ENCODE measurements at regions not wholly inside any gene's neighbourhood (a gene's known extent, or its start where the extent isn't known, plus 50 kb on each side); places are given as distances from the start of the nearest gene placed in this dataset.
A peak's percentile ranks its signal among the peaks of the same experiment; 100 is the strongest.
"Not testable (repeated sequence)": the region's sequence is repeated elsewhere in the genome, so short reads cannot be mapped to it uniquely, and the experiment has no call there.

DNA sequence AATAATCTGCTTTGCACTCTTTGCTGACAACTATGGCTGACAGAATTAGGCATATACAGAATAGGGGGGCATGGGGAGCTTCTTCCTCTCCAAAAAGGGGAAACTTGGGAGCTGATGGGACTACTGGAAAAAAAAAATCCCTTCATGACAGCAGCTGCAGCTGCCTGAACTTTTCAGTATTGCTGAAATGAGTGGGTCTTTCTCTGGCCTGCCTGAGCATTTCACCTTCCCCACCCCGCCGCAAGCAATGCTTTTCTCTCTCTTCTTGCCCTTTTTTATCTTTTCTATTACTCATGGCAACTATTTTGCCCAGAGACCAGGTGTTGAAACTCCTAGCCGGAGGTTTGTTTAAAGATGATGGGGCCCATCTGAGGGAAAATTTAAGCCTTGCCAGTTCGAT, 244.9 kb downstream of the SEMA3D start:
- no peak for DNase-seq (ENCODE audit: low spot score)

- DNase-seq (ENCODE audit: low spot score) = no peak
These were observed 245.6 kb downstream of the SEMA3D start for GRCh38 chr7:84941291-84941690.

- DNase-seq (ENCODE audit: low spot score) = no peak
These were observed 247.0 kb downstream of the SEMA3D start for GRCh38 chr7:84939888-84940287.

DNA sequence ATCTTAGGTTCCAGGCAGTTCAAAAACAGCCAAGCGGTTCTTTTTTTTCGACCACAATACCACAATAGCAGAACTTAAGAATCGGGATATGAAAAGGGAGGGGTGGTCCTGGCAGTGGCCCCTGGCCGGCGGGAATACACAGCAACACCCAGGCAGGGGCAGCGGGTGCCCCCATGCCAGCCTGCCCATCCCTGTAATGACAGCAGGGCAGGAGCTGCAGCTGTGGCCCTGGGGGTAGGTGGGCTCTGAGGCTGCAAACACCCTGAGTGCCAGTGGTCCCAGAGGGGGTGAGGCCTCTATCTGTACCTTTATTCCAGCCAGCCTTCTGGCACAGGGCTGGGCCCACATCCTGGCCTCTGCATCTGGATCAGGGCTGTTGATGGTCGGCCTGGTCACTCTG, 247.4 kb downstream of the SEMA3D start:
- no peak for DNase-seq (ENCODE audit: low spot score)

DNA sequence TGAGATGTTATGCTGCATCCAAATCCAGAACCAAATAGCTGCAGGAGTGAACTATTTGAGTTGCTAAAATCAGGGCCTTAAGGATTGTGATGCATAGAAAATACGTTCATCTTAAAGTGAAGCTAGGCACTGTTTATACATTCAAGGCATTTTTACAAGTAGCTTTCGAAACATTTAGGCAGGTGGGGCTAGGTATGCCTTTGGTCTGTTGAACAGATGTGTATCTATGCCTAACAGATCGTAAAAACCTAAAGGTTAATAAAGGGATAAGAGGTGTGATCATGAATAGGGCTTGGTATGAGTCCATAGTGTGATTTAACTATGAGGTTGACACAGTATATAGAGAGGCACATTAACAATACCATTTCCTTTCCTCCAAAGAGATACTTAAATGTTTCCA, 262.5 kb downstream of the SEMA3D start:
- DNase-seq (ENCODE audit: low spot score) = no peak

DNA sequence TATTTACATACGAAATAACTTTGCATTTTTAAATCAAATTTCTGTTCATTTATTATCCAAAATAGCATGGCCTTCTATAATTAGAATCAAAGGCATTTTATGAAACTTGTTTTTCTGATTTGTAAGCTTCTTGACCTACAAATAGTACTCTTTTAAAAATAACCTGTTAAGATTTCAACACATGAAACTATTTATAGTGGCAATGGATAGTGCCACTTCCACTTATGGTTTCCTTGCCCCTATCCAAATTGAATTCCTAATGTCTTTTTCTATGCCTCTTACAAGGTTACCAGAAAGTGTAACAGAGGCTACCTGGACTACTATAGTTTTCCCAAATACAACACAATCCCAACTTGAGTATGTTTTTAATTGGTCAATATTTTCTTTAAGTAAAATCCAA, 263.5 kb downstream of the SEMA3D start:
- no peak for DNase-seq (ENCODE audit: low spot score)

DNA sequence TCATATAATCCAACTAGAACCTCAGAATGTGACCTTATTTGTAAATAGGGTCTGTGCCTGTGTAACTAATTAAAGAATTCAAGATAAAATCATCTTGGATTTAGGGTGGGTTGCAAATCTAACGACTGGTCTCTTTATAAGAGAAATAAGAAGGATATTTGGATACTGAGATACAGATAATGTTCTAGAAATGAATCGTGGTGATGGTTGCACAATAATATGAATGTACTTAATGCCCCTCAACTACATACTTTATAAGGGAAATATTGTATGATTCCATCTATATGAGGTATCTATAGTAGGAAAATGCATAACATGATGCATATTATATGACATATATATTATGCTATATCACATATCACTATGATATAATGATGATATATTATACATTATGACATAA, 265.7 kb downstream of the SEMA3D start:
- no peak for DNase-seq (ENCODE audit: low spot score)

- not testable (repeated sequence) for DNase-seq (ENCODE audit: low spot score)
These were observed 269.9 kb downstream of the SEMA3D start for GRCh38 chr7:84916973-84917372.

DNA sequence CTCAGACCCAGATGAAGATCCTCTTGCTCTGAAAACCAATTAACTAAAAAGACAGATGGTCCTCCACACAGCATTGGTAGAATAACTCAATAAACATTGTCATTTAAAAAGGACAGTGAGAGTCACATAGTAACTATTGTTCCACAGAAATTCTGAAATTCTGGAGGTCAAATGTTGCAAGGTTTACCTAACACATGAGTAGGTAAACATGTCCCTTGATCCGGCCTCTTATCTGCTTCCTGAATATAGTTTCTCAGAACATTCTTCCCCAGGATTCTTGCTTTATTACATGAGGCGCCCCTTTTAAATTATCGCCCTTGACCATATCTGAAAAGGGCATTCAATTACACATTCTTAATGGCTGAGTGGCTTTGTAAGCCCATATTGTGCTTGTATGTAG, 270.7 kb downstream of the SEMA3D start:
- no peak for DNase-seq (ENCODE audit: low spot score)

GRCh38 chr7:84914598-84914997, 272.3 kb downstream of the SEMA3D start:
- DNase-seq (ENCODE audit: low spot score) = no peak

DNA sequence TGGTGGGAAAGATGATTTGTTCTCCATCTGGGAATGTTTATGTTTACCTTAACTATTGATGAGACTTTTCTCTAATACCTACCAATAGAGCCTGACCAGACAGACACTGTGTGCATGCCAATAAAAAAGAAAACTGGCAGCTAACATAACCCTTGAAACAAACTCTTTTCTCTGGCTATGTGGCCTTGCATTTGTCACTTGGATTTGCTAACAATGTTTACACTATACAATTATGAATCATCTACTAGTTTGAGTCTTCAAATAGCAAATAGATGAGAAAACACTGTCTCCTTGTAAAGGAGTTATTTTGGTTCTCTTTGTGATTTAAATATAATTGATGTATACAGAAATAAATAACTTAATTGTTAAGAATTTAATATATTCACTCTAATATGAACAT, 273.1 kb downstream of the SEMA3D start:
- no peak for DNase-seq (ENCODE audit: low spot score)

- no peak for DNase-seq (ENCODE audit: low spot score)
These were observed 273.7 kb downstream of the SEMA3D start for GRCh38 chr7:84912993-84913635.

DNA sequence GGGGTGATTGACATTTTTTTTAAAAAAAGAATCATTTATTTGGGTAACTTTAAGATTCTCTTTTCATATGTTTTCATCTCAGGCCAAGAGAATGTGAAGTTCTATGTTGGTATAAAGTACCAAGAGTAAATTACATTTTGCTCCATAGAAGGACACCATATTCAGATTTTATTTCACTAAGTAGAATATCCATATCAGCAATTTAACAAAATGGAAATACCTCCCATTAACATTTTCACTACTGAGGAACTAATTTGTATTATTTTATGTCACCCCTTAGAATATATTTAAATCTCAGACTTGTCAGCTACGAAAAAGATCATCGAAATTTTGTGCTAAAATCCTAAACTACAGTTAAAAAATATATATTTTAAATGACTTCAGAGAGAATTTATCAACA, 274.3 kb downstream of the SEMA3D start:
- no peak for DNase-seq (ENCODE audit: low spot score)

- DNase-seq (ENCODE audit: low spot score) = no peak
These were observed 274.8 kb downstream of the SEMA3D start for GRCh38 chr7:84912018-84912417.

DNA sequence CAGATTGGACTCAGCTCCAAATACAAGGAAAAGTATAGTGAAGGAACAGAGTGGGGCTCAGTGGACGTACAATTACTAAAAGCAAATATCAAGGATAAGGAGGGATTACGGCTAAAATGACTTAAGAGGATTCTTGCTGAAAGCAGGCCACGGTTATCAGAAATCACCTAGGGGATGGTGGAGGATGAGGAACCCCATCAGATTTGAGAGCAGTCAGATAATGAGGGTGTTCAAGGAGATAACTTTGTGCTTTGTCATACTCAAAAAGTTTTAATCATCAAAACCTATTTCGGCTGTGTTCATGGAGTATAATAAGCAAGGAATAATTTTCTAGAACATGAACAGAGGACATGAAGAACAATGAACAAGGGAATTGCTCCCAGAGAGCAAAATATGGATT, 275.8 kb downstream of the SEMA3D start:
- no peak for DNase-seq (ENCODE audit: low spot score)

DNA sequence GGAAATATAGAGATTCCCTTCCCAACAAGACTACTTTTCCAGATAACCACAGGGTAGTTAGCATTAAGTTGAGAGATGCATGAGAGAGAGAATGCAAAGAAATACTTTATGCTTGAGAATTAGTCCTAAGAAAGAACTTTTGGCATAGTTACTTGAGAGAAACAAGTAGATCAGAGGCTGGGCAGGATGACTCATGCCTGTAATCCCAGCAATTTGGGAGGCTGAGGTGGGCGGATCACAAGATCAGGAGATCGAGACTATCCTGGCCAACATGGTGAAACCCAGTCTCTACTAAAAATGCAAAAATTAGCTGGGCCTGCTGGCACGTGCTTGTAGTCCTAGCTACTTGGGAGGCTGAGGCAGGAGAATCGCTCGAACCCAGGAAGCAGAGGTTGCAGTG, 276.5 kb downstream of the SEMA3D start:
- DNase-seq (ENCODE audit: low spot score) = not testable (repeated sequence)

DNA sequence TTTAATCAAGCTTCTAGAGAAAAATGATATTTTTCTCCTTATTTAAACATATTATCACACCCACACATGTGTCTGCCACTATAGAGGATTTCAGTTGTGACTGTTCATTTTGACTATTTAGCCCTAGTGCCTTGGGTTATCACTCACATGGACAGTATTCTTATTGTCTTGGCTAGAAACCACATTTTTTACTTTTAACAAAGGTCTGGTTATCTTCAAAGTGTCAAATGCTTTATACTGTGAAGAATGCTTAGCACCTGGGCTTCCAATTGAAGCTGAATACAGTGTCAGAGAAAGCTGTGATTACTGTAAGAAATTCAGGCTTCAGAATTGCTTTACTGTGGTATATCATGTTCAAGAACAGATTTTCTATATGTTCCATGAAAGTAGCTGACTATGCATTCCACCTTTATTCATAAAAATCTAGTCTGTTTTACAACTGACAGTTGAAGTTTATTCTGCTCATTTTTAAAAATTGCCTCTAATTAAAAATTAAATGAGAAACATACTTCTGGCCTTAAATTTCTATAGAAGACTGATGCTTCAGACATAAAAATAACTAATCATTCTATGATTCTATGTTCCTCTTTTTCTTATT, 278.6 kb downstream of the SEMA3D start:
- no peak for DNase-seq (ENCODE audit: low spot score)

DNA sequence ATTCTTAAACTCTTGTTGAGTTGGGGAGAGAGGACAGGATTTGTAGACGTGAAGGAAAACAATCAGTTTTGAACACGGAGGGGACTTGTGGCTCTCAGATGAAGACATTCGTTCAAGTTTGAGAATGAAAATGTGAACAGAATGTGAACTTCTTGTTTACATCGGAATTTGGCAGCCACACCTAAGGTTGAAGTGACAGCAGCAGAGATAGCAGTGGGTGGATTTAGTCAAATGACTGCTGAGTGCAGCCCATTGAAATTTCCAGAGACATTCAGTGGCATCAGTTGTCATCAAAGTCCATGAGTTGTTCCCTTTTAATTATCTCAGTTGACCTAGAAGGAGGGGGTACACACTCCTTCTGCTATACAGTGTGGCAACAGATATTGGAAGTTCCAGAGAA, 280.0 kb downstream of the SEMA3D start:
- no peak for DNase-seq (ENCODE audit: low spot score)

GRCh38 chr7:84904561-84904960, 282.3 kb downstream of the SEMA3D start:
- DNase-seq (ENCODE audit: low spot score) = no peak

DNA sequence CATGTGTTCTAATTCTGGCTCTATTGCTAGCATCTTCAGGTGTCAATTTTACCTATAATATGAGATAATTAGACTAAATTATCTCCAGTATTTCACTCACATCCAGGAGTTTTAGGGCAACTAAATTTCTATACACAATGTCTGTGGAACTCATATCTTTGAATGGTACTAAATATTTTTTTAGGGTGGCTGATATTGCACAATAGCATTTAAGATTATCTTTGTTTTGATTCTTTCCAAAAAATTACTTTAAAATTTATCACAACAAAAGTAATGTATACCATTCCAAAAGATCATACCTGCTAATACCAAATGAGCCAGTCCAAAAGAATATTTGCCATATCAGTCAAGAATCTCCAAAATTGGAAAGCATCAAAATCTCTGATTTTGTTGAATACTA, 285.5 kb downstream of the SEMA3D start:
- DNase-seq (ENCODE audit: low spot score) = no peak

DNA sequence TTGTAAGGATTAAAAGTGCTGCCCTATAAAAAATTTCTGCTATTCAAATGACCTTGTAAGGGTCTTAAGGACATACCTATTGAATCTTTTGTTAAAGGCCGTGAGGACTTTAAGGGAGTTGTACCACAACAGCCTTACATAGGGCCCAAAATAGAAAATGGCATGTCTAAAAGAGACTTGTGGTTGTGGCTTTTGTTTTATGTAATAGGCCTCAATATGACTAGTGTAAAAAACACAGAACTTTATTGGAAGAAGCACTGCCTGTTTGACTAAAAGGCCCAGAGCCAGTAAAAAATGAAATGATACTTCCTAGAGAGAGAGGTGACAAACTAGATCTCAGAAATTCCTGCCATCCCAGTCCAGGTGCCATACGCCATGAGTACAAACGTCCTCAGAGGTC, 286.6 kb downstream of the SEMA3D start:
- DNase-seq (ENCODE audit: low spot score) = no peak

- DNase-seq (ENCODE audit: low spot score) = no peak
These were observed 291.3 kb downstream of the SEMA3D start for GRCh38 chr7:84895563-84895962.

DNA sequence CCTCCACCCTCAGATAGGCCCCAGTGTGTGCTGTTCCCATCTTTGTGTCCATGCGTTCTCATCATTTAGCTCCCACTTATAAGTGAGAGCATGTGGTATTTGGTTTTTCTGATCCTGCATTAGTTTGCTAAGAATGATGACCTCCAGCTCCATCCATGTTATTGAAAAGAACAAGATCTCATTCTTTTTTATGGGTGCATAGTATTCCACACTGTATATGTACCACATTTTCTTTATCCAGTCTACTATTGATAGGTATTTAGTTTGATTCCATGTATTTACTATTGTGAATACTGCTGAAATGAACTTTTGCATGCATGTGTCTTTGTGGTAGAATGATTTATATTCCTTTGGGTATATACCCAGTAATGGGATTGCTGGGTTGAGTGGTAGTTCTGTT, 303.3 kb downstream of the SEMA3D start:
- not testable (repeated sequence) for DNase-seq (ENCODE audit: low spot score)

DNA sequence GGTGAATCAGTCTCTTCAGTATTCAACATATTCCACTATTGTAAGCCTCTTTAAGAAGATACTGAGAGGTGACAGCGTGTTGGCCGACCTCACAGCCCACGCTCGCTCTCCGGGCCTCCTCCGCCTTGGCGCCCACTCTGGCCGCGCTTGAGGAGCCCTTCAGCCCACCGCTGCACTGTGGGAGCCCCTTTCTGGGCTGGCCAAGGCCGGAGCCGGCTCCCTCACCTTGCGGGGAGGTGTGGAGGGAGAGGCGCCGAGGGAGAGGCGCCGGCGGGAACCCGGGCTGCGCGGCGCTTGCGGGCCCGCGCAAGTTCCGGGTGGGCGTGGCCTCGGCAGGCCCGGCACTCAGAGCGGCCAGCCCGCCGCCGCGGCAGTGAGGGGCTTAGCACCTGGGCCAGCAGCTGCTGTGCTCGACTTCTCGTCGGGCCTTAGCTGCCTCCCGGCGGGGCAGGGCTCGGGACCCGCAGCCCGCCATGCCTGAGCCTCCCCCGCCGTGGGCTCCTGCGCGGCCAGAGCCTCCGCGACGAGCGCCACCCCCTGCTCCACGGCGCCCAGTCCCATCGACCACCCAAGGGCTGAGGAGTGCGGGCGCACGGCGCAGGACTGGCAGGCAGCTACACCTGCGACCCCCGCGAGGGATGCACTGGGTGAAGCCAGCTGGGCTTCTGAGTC, 306.4 kb downstream of the SEMA3D start:
- DNase-seq (ENCODE audit: low spot score) = peak; percentile 3
